GM12878 (cell line): ENCODE measurements at regions not wholly inside any gene's neighbourhood (a gene's known extent, or its start where the extent isn't known, plus 50 kb on each side); places are given as distances from the start of the nearest gene placed in this dataset.

Source experiments
- ATAC-seq: fragments of 200-7000 bp; cut with Tn5 transposase; 3 replicates; pipeline ENCODE4 v1.9.1; 2020; ENCODE audit warnings: mild to moderate bottlenecking, moderate library complexity
- BruUV-seq: library from RNA; stranded (reverse); fragments of 400-500 nt; replicated peaks from 2 replicates; lab custom pipeline; 2021; lab: Mats Ljungman, UMichigan
- CTCF ChIA-PET: fragments of 300-600 bp; sonication (Branson Sonifier 250); formaldehyde crosslinking; extraction: SDS; loops from one replicate; lab custom pipeline; 2021; ENCODE audit warnings: inconsistent platforms; lab: Yijun Ruan, JAX
- POLR2A ChIA-PET: fragments of 350-600 bp; formaldehyde crosslinking; extraction: SDS; loops from one replicate; lab custom pipeline; 2021; ENCODE audit warnings: inconsistent platforms; lab: Charles Lee
- RAD21 ChIA-PET: fragments of 300-600 bp; sonication (Branson Sonifier 250); formaldehyde crosslinking; loops from one replicate; lab custom pipeline; 2023; ENCODE audit warnings: antibody characterized with exemption; ENCODE audit not compliant: unreplicated experiment; lab: Charles Lee
- SMC1A ChIA-PET: fragments of 300-600 bp; sonication (Branson Sonifier 250); formaldehyde crosslinking; loops from one replicate; lab custom pipeline; 2023; ENCODE audit not compliant: unreplicated experiment, uncharacterized antibody; lab: Charles Lee
- DNase-seq: peaks from one replicate; pipeline ENCODE4 v3.0.0-alpha.2; 2011; ENCODE audit warnings: low read depth, low spot score
- FAIRE-seq: peaks from 3 replicates; lab custom pipeline; 2011; peaks lifted over from hg19 to GRCh38; lab: Jason Lieb, UNC
- H2AFZ ChIP-seq: 2 replicates; pipeline ENCODE4 v1.6.0; 2011; ENCODE audit warnings: low read depth, low read length, control low read depth; ENCODE audit not compliant: control insufficient read depth
- H3K27ac ChIP-seq: 2 replicates; pipeline ENCODE4 v1.5.1; 2011; ENCODE audit warnings: control low read depth; ENCODE audit not compliant: control insufficient read depth, insufficient read depth
- H3K27me3 ChIP-seq, 2 experiments: replicated peaks in 1 of 2; 2 replicates each; pipeline versions ENCODE4 v1.6.0 to v1.6.1; 2011; ENCODE audit warnings: low read length in 1 of 2; ENCODE audit not compliant: control insufficient read depth in 2 of 2, insufficient read depth in 2 of 2
- H3K36me3 ChIP-seq, 2 experiments: 2 replicates each; pipeline ENCODE4 v1.5.1; 2011; ENCODE audit warnings: low read length in 1 of 2; ENCODE audit not compliant: control insufficient read depth in 2 of 2, insufficient read depth in 2 of 2
- H3K4me1 ChIP-seq: 2 replicates; pipeline ENCODE4 v1.6.1; 2011; ENCODE audit warnings: mild to moderate bottlenecking, low read length, moderate library complexity, mixed read lengths; ENCODE audit not compliant: control insufficient read depth, insufficient read depth
- H3K4me2 ChIP-seq: 2 replicates; pipeline ENCODE4 v1.6.0; 2011; ENCODE audit warnings: control low read depth; ENCODE audit not compliant: control insufficient read depth, insufficient read depth
- H3K4me3 ChIP-seq: fragments of 200-600 bp; sonication (generic); 2 replicates; pipeline ENCODE4 v1.5.1; 2016
- H3K79me2 ChIP-seq: 2 replicates; pipeline ENCODE4 v1.6.0; 2011; ENCODE audit warnings: low read length; ENCODE audit not compliant: control insufficient read depth, insufficient read depth
- H3K9ac ChIP-seq: 2 replicates; pipeline ENCODE4 v1.8.0; 2011; ENCODE audit warnings: low read length, control low read depth, mixed read lengths; ENCODE audit not compliant: control insufficient read depth, insufficient read depth
- H3K9me3 ChIP-seq: replicated peaks from 3 replicates; pipeline ENCODE4 v1.5.1; 2011; ENCODE audit warnings: mild to moderate bottlenecking, low read length; ENCODE audit not compliant: control insufficient read depth, insufficient read depth
- H4K20me1 ChIP-seq: 2 replicates; pipeline ENCODE4 v1.6.0; 2011; ENCODE audit not compliant: control insufficient read depth, insufficient read depth
- CEBPZ ChIP-seq: fragments of 150-350 bp; IDR thresholded peaks from 2 replicates; pipeline ENCODE4 v1.6.1; 2016; ENCODE audit warnings: low read depth, low read length
- FOXK2 ChIP-seq: fragments of 450-650 bp; IDR thresholded peaks from 2 replicates; pipeline ENCODE4 v1.6.1; 2017; ENCODE audit warnings: mild to moderate bottlenecking, moderate library complexity
- MAX ChIP-seq: IDR thresholded peaks from 2 replicates; pipeline ENCODE4 v1.6.1; 2012; ENCODE audit warnings: low read depth, low read length, improper control_type of control experiment
- NFYA ChIP-seq: IDR thresholded peaks from 2 replicates; pipeline ENCODE4 v1.6.1; 2011; ENCODE audit warnings: low read depth, mild to moderate bottlenecking, low read length, improper control_type of control experiment, borderline replicate concordance
- RAD21 ChIP-seq: IDR thresholded peaks from 2 replicates; pipeline ENCODE4 v1.6.1; 2011; ENCODE audit warnings: mild to moderate bottlenecking, low read depth, low read length, moderate library complexity; ENCODE audit not compliant: insufficient read depth
- RAD51 ChIP-seq: fragments of 450-650 bp; IDR thresholded peaks from 2 replicates; pipeline ENCODE4 v1.6.1; 2016; ENCODE audit warnings: moderate library complexity, mild to moderate bottlenecking, inconsistent platforms
- STAT3 ChIP-seq: IDR thresholded peaks from 2 replicates; pipeline ENCODE4 v1.6.1; 2011; ENCODE audit warnings: low read depth, low read length, improper control_type of control experiment
- ZZZ3 ChIP-seq: IDR thresholded peaks from 2 replicates; pipeline ENCODE4 v1.6.1; 2011; ENCODE audit warnings: low read depth; ENCODE audit not compliant: control insufficient read depth, insufficient read length
- WGBS: methylation state at CpG from one replicate; pipeline ENCODE4 v1.1.6; 2016; ENCODE audit warnings: low lambda C conversion rate; ENCODE audit not compliant: insufficient replicate concordance, insufficient coverage; ENCODE audit errors: missing lambda C conversion rate; 5-methylcytosine and 5-hydroxymethylcytosine counted together
- in situ Hi-C: fragments of 300-500 bp; cut with MboI; formaldehyde crosslinking; loops from 9 replicates; pipeline ENCODE4 v1.14.3; 2018; ENCODE audit warnings: mixed read lengths
- intact Hi-C: fragments of 100-400 bp; cut with micrococcal nuclease; formaldehyde crosslinking; loops from one replicate; pipeline ENCODE4 v1.14.2; 2022; ENCODE audit not compliant: unreplicated experiment

- TF ChIP-seq RAD51, result no peak
- TF ChIP-seq, all 136 proteins: peak for 0
These were observed 127.3 kb upstream of the HUWE1 start (continued) for GRCh38 chrX:53813670-53814440.

- no peak overlapping the region for H2AFZ ChIP-seq
- WGBS, result 84% methylated on average over 3 of the region's 3 CpGs
- peak; percentile 46; the same call in 2 of the 3 replicates for ATAC-seq
- H3K79me2 ChIP-seq, result no peaks in the 10 kb centered on the region
- H4K20me1 ChIP-seq, result no peaks in the 10 kb centered on the region
- POLR2A ChIA-PET, result no interaction called here
- CTCF ChIA-PET, result no interaction called here
- intact Hi-C loops (no loop called here), in situ Hi-C loops (no loop called here)
- SMC1A ChIA-PET, result no interaction called here
- no peak overlapping the region for H3K9ac ChIP-seq
- RAD21 ChIA-PET, result no interaction called here
- no peak for DNase-seq
- no peaks in the 10 kb centered on the region for H3K4me1 ChIP-seq
- no peaks in the 10 kb centered on the region; the same call in 1 of the 3 replicates for H3K9me3 ChIP-seq
- H3K36me3 ChIP-seq, result no peaks in the 10 kb centered on the region
- no peak overlapping the region for H3K4me3 ChIP-seq
- H3K27ac ChIP-seq, result no peak overlapping the region
- BruUV-seq, result no TSS peak
- no peak for FAIRE-seq
- H3K27me3 ChIP-seq, result no peaks in the 10 kb centered on the region
- no peak overlapping the region for H3K4me2 ChIP-seq
- no peak for TF ChIP-seq NFYA
- TF ChIP-seq RAD21, result no peak
- no peak for TF ChIP-seq FOXK2
- no peak for TF ChIP-seq ZZZ3
- no peak for TF ChIP-seq STAT3
- no peak for TF ChIP-seq MAX
- no peak for TF ChIP-seq CEBPZ
These were observed 111.8 kb upstream of the HUWE1 start for GRCh38 chrX:53798281-53798680.
